WI38 (cell line): ENCODE measurements at regions not wholly inside any gene's neighbourhood (a gene's known extent, or its start where the extent isn't known, plus 50 kb on each side); places are given as distances from the start of the nearest gene placed in this dataset.

Source experiments
- H3K4me3 ChIP-seq: 2 replicates; pipeline ENCODE4 v1.5.1; 2011; ENCODE audit warnings: low read depth, mild to moderate bottlenecking, control low read depth, low read length
- TF ChIP-seq, protein P1 (sequence below): IDR thresholded peaks from 2 replicates; pipeline ENCODE4 v1.5.1; 2012; ENCODE audit warnings: low read depth, mild to moderate bottlenecking, control low read depth, low read length

DNA sequence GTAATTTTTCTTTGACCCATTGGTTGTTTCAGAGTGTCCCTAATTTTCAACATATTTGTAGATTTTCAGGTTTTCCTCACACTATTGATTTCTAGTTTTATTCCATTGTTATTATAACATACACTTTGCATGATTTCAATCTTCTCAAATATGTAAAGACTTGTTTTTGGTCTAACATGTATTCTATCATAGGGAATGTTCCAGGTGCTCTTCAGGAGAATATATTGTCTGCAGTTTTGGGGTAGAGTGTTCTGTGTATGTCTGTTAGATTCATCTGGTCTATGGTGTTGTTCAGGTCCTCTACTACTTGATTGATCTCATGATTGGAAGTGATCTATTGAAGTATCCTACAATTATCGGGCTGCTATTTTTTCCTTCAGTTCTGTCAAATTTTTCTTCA, 440.9 kb upstream of the MIR17HG start:
- TF ChIP-seq, protein P1, sequence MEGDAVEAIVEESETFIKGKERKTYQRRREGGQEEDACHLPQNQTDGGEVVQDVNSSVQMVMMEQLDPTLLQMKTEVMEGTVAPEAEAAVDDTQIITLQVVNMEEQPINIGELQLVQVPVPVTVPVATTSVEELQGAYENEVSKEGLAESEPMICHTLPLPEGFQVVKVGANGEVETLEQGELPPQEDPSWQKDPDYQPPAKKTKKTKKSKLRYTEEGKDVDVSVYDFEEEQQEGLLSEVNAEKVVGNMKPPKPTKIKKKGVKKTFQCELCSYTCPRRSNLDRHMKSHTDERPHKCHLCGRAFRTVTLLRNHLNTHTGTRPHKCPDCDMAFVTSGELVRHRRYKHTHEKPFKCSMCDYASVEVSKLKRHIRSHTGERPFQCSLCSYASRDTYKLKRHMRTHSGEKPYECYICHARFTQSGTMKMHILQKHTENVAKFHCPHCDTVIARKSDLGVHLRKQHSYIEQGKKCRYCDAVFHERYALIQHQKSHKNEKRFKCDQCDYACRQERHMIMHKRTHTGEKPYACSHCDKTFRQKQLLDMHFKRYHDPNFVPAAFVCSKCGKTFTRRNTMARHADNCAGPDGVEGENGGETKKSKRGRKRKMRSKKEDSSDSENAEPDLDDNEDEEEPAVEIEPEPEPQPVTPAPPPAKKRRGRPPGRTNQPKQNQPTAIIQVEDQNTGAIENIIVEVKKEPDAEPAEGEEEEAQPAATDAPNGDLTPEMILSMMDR: no peak
- no peak overlapping the region for H3K4me3 ChIP-seq

DNA sequence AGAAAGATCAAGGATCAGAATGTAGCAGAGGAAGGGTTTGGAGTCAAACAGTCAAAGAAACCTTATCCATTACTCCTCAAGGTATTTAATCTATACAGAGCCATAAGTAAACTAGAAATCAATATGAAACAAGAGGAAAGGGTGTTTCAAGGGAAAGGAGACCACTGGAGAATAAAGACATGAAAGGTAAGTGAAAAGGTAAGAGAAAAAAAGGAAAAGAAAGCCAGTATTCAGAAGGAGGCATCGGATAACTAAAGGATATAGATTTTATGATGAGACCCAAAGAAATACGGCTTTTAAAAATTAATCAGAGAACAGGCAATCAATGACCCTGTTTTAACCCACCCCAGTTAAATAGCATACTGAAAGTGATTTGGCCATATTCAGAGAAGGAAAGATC, 438.7 kb upstream of the MIR17HG start:
- TF ChIP-seq, protein P1: no peak
- H3K4me3 ChIP-seq: no peak overlapping the region

DNA sequence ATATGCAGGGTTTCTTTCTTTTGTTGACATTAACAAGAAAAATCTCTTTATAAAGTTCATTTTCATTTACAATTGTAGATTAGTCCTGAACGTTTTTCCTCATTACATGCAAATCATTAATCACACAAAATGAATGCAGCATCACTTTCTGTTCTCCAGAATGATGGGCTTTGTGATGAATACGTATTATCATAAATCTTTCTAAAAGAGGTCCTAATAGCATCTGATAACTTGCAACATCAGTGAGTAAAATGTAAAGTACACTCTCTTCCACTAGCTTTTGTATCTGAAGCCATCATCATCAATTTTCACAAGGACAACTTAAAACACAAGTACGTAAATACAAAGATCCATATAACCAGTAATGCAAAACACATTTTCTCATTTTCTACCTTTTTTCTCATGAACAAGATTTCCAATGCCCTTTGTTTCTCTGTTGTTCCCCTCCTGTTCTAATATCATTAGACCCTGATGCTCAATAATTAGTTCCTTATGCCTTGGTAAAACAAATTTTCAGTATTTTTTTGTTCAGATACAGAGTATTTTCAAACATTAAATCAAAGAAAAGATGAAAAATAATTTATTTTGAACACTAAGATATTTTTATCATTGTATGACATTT, 437.4 kb upstream of the MIR17HG start:
- TF ChIP-seq, protein P1: no peak
- H3K4me3 ChIP-seq: no peak overlapping the region

DNA sequence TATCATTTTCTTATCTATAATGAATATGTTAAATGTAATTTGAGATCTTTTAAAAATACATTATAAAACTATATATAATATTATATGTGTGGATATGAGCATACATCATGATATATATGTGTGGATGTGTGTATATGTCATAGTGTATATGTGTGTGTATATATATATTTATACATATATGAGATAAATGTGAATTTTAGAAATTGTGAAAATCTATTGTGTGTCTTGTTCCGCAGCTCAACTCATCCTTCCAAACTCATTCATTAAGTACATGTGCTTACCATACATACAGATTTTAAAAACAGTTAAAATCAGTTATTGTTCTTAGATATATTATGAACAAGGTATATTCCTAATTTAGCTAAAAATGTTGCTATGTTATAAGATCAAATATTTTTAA, 435.2 kb upstream of the MIR17HG start:
- TF ChIP-seq, protein P1: no peak
- no peak overlapping the region for H3K4me3 ChIP-seq

DNA sequence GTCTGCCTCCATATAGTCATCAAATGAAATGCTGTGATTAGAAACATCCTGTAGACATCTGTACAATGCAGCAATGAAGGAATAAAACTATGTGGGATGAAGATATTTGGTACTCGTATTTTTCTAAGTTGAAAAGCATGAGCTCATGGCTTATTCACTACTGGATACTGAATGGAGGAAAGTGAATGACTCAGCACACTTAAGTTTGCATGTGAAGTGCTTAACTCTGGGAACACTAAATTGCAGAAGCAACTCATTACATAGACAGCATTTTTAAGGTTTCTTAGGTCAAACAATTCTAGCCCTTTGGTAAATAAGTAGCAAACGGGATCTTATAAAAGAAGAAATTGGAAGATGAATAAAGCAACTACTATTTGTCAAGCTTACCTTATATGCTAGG, 429.0 kb upstream of the MIR17HG start:
- no peak overlapping the region for H3K4me3 ChIP-seq
- TF ChIP-seq, protein P1: no peak

DNA sequence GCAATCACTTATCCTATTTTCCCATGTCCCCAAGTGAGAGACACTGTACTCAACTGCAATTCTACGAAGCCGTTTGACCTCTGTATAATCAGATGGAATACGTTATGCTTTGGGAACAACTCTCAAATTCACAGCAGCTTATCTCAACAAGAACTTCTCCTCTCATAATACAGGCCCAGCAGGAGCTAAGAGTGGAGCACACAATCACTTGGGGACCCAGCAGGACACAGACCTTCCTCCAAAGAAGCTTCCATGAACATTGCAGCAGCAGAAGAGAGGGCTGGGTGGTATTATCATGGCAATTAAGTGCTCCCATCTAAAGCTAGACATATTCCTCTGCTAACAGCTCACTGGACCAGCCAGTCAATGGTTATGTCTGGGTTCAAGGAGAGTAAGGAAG, 428.3 kb upstream of the MIR17HG start:
- TF ChIP-seq, protein P1: no peak
- H3K4me3 ChIP-seq: no peak overlapping the region

DNA sequence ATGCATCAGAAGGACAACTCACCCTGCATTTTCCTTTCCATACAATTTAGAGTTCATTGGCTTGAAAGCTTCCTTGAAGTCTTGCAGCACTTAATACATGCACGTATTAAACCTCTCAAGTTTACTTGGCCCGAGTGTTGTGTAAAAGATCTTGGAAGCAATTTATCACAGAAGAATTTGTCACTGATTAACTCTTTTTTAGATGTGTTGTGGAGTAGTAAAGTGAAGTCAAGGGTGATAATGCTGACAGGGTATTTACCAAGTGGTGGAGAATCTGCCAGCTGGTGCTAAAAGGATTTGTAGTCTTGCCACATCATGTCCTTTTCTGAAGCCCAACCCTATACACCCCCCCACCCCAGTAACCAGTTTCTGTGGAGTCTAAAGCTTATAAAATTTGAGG, 421.0 kb upstream of the MIR17HG start:
- no peak overlapping the region for H3K4me3 ChIP-seq
- TF ChIP-seq, protein P1: no peak
